ENCODE measurements at regions not wholly inside any gene's neighbourhood (a gene's known extent, or its start where the extent isn't known, plus 50 kb on each side); places are given as distances from the start of the nearest gene placed in this dataset.
"Not testable (repeated sequence)": the region's sequence is repeated elsewhere in the genome, so short reads cannot be mapped to it uniquely, and the experiment has no call there.

DNA sequence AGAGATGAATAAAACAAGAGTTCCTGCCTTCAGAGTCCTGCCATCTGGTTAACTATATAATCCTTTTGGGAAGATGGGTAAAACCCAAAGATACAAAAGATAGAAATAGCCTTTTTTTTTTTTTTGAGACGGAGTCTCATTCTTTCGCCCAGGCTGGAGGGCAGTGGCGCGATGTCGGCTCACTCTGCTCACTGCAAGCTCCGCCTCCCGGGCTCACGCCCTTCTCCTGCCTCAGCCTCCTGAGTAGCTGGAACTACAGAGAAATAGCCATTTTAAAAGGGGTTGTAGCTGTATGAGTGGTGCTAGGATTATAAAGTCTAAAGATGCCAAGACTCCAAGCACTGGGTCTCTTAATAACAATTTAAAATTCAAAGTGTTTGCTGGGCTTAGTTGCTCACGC, 97.2 kb downstream of the KDR start:
- no peaks in the 10 kb centered on the region for H3K36me3 ChIP-seq (ENCODE audit: insufficient read depth, low read length)
- TF ChIP-seq, protein P1, sequence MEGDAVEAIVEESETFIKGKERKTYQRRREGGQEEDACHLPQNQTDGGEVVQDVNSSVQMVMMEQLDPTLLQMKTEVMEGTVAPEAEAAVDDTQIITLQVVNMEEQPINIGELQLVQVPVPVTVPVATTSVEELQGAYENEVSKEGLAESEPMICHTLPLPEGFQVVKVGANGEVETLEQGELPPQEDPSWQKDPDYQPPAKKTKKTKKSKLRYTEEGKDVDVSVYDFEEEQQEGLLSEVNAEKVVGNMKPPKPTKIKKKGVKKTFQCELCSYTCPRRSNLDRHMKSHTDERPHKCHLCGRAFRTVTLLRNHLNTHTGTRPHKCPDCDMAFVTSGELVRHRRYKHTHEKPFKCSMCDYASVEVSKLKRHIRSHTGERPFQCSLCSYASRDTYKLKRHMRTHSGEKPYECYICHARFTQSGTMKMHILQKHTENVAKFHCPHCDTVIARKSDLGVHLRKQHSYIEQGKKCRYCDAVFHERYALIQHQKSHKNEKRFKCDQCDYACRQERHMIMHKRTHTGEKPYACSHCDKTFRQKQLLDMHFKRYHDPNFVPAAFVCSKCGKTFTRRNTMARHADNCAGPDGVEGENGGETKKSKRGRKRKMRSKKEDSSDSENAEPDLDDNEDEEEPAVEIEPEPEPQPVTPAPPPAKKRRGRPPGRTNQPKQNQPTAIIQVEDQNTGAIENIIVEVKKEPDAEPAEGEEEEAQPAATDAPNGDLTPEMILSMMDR (IDR thresholded peaks at IDR 0.05; ENCODE audit: borderline replicate concordance, extremely low read depth, low read length, poor library complexity, severe bottlenecking): no peak
- no peak for TF ChIP-seq EZH2 (IDR thresholded peaks at IDR 0.05; ENCODE audit: borderline replicate concordance, low read depth, low read length, severe bottlenecking)
- no peaks in the 10 kb centered on the region for H3K27me3 ChIP-seq (ENCODE audit: insufficient read depth, low read length, poor library complexity)
- ATAC-seq (ENCODE audit: insufficient read depth, low read depth): no peak
- no peaks in the 10 kb centered on the region for H3K9me3 ChIP-seq (ENCODE audit: insufficient read depth, low read length, severe bottlenecking)
- no peaks in the 10 kb centered on the region for H4K20me1 ChIP-seq (ENCODE audit: insufficient read depth, low read length)
- no peak overlapping the region for H3K9ac ChIP-seq (ENCODE audit: low read depth, low read length)
- no peak for DNase-seq
- no peak overlapping the region for H2AFZ ChIP-seq (ENCODE audit: low read depth, low read length)
- no peaks in the 10 kb centered on the region for H3K79me2 ChIP-seq (ENCODE audit: insufficient read depth, low read length)
- no peak overlapping the region for H3K4me3 ChIP-seq (ENCODE audit: low read depth in 1 of 2, low read length in 2 of 2)
- no peak overlapping the region for H3K4me2 ChIP-seq (ENCODE audit: insufficient read depth, low read length)
- no peaks in the 10 kb centered on the region for H3K4me1 ChIP-seq (ENCODE audit: insufficient read depth, low read length)
- H3K27ac ChIP-seq (ENCODE audit: low read length): no peak overlapping the region

DNA sequence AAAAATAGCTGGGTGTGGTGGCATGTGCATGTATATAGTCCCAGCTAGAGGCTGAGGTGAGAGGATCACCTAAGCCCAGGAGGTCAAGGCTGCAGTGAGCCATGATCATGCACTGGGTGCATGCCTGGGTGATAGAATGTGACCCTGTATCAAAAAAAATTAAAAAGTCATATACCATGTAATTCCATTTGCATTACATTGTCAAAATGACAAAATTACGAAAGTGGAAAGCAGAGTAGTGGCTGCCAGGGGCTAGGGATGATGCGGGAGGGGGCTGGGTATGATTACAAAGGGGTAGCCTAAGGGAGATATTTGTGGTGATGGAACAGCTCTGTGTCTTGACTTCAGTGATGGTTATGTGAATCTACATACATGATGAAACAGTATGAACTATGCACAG, 97.8 kb downstream of the KDR start:
- H3K4me1 ChIP-seq (ENCODE audit: insufficient read depth, low read length): no peaks in the 10 kb centered on the region
- TF ChIP-seq, protein P1 (IDR thresholded peaks at IDR 0.05; ENCODE audit: borderline replicate concordance, extremely low read depth, low read length, poor library complexity, severe bottlenecking): no peak
- TF ChIP-seq EZH2 (IDR thresholded peaks at IDR 0.05; ENCODE audit: borderline replicate concordance, low read depth, low read length, severe bottlenecking): no peak

DNA sequence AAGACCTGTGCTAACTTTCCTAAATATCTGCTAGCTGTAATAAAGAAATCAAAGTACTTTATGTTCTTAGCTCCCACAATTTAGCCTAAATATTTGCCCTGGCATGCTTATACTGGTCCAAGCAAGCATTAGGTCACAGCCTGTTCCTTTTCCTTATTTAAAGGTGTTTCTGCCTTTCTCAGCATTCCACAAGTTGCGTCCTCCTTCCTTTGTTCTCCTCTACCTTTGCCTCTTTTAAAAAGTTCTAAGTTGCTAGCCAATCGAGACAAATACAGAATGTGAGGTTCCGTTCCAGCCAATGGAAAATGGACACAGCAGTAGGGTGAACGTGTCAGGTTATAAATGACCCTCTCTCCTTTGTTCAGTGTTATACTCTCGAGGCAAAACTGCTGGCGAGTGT, 99.9 kb downstream of the KDR start:
- DNase-seq; H3K4me3 ChIP-seq (ENCODE audit: low read depth in 1 of 2, low read length in 2 of 2); H3K4me2 ChIP-seq (ENCODE audit: insufficient read depth, low read length); H3K9ac ChIP-seq (ENCODE audit: low read depth, low read length); H3K27me3 ChIP-seq (ENCODE audit: insufficient read depth, low read length, poor library complexity); H2AFZ ChIP-seq (ENCODE audit: low read depth, low read length); H3K4me1 ChIP-seq (ENCODE audit: insufficient read depth, low read length); H3K36me3 ChIP-seq (ENCODE audit: insufficient read depth, low read length); H4K20me1 ChIP-seq (ENCODE audit: insufficient read depth, low read length); ATAC-seq (ENCODE audit: insufficient read depth, low read depth); H3K9me3 ChIP-seq (ENCODE audit: insufficient read depth, low read length, severe bottlenecking); H3K79me2 ChIP-seq (ENCODE audit: insufficient read depth, low read length); H3K27ac ChIP-seq (ENCODE audit: low read length): not testable (repeated sequence)

More for the DNA sequence above, 97.8 kb downstream of the KDR start:
- no peak overlapping the region for H3K9ac ChIP-seq (ENCODE audit: low read depth, low read length)
- no peaks in the 10 kb centered on the region for H3K36me3 ChIP-seq (ENCODE audit: insufficient read depth, low read length)
- no peak overlapping the region for H3K27ac ChIP-seq (ENCODE audit: low read length)
- ATAC-seq (ENCODE audit: insufficient read depth, low read depth) (no peak), DNase-seq (no peak)
- no peak overlapping the region for H3K4me2 ChIP-seq (ENCODE audit: insufficient read depth, low read length)
- no peaks in the 10 kb centered on the region for H3K79me2 ChIP-seq (ENCODE audit: insufficient read depth, low read length)
- no peak overlapping the region for H2AFZ ChIP-seq (ENCODE audit: low read depth, low read length)
- H3K9me3 ChIP-seq (ENCODE audit: insufficient read depth, low read length, severe bottlenecking): no peaks in the 10 kb centered on the region
- no peaks in the 10 kb centered on the region for H4K20me1 ChIP-seq (ENCODE audit: insufficient read depth, low read length)
- H3K27me3 ChIP-seq (ENCODE audit: insufficient read depth, low read length, poor library complexity): no peaks in the 10 kb centered on the region
- no peak overlapping the region for H3K4me3 ChIP-seq (ENCODE audit: low read depth in 1 of 2, low read length in 2 of 2)

DNA sequence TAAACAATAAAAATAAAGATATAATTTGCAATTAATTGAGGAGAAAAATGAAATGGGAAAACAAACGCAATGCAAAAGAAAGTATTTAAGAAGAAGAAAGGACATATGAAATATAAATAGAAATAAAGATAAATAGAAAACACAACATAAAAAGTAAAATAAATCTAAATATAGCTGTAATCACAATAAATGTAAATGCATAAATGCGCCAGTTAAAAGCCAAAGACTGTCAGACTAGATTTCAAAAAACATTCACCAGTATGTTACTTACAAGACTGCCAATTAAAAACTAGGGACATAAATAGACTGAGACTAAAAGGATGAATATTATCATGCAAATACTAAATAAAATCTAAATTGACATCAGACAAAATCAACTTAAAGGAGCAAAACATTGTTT, 102.4 kb downstream of the KDR start:
- Histone ChIP-seq H3K79me2 (ENCODE audit: insufficient read depth, low read length) (no peaks in the 10 kb centered on the region), H3K27me3 (ENCODE audit: insufficient read depth, low read length, poor library complexity) (no peaks in the 10 kb centered on the region), H2AFZ (ENCODE audit: low read depth, low read length) (no peak overlapping the region), H3K9ac (ENCODE audit: low read depth, low read length) (no peak overlapping the region), H3K4me1 (ENCODE audit: insufficient read depth, low read length) (no peaks in the 10 kb centered on the region), H3K4me3 (ENCODE audit: low read depth in 1 of 2, low read length in 2 of 2) (no peak overlapping the region), H4K20me1 (ENCODE audit: insufficient read depth, low read length) (no peaks in the 10 kb centered on the region), H3K4me2 (ENCODE audit: insufficient read depth, low read length) (no peak overlapping the region), H3K27ac (ENCODE audit: low read length) (no peak overlapping the region), H3K36me3 (ENCODE audit: insufficient read depth, low read length) (no peaks in the 10 kb centered on the region), H3K9me3 (ENCODE audit: insufficient read depth, low read length, severe bottlenecking) (no peaks in the 10 kb centered on the region)
- ATAC-seq (ENCODE audit: insufficient read depth, low read depth) (no peak), DNase-seq (no peak)
- TF ChIP-seq, protein P1 (IDR thresholded peaks at IDR 0.05; ENCODE audit: borderline replicate concordance, extremely low read depth, low read length, poor library complexity, severe bottlenecking): no peak
- no peak for TF ChIP-seq EZH2 (IDR thresholded peaks at IDR 0.05; ENCODE audit: borderline replicate concordance, low read depth, low read length, severe bottlenecking)
